Kidney glomerular epithelial cell (primary cell): ENCODE measurements at regions not wholly inside any gene's neighbourhood (a gene's known extent, or its start where the extent isn't known, plus 50 kb on each side); places are given as distances from the start of the nearest gene placed in this dataset.
A peak's percentile ranks its signal among the peaks of the same experiment; 100 is the strongest.

Source experiments
- DNase-seq: peaks from one replicate; lab custom pipeline; 2025; lab: John Stamatoyannopoulos, UW

DNA sequence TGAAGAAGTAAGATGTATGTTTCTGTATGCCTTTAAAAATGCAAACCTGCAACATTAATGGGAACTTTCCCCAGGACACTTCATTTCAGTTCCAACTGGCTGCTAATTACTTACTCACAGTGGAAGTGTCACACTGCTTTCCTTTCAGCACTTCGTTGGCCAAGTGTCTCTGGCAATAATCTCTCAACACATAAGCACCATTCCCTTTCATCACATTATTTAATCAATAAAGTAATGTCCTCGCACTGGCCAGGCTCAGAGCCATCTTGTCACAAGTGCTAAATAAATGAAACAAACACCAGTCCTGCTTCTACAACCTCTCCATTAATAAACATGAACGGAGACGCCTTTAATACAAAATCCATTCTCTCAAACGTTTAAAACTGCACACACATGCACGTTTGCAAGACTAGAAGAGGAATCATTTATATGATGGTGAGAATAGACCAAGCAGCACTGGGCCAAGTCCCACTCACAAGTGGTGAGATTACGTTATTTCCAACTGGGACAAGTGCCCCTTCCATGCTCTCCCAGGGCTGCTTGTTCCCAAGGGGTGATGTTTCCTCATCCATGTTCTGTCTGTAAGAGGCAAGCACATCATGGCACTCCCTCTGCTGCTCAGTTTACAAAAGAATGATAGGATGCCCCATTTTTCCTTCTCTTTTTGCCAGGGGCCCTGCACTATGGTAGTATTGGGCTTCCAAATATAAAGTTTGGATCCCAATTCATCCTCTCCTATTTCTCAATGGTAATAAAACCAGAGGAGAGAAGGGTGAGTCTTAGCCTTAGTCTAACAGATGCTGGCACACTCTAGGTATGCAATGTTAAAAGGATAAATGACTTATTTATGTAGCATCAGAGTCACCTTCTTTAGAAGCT lies 56.8 kb upstream of the ETAA1 start:
- DNase-seq = no peak

DNA sequence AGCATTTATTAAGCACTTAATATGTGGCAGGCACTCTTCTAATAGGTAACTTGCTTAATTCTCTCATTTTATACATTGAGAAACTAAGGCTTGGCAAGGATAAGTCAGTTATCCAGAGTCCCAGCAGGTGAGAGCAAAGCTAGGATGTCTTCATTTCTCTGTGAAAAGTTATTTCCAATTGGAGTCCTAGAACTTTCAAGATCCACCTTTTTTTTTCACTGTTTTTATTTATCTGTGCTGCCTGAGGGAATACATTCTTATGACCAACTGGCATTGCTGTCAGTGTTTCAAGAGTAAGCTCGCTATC lies 56.2 kb upstream of the ETAA1 start:
- no peak for DNase-seq

DNA sequence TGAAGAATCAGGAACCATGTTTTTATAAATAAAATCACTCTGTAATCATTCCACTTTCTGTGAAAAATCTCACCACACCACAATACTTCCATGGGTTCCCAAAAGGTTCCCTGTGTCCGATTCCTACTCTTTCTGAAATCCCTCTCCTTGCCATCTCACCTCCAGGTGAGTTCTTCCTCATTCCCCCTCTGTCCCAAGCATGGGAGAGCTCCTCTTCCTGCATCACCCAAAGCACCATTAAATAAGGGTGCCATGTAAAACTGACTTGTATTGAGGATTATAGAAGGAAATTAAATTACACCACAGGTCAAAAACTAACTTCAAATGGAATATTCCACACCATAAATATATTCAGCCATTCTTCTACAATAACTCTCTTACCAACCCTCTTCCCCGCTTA lies 55.8 kb upstream of the ETAA1 start:
- DNase-seq = no peak

DNA sequence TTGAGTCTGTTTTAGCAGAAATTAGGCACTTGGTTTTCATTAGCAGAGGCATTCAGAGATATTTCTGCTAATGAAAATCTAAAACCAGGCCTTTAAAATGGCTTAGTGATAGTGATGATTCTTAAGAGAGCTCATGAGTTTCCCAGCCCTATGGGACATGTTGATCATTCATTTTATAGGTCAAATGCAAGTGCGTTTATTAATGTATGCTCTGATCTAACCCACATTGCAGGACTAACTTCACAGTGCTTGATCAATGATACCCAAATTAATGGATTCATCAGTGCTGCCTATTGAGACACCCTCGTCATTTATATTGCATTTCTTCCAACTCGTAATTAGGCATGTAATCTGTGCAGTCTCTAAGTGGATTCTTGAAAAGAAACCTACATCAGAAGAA lies 54.7 kb upstream of the ETAA1 start:
- DNase-seq = no peak

DNA sequence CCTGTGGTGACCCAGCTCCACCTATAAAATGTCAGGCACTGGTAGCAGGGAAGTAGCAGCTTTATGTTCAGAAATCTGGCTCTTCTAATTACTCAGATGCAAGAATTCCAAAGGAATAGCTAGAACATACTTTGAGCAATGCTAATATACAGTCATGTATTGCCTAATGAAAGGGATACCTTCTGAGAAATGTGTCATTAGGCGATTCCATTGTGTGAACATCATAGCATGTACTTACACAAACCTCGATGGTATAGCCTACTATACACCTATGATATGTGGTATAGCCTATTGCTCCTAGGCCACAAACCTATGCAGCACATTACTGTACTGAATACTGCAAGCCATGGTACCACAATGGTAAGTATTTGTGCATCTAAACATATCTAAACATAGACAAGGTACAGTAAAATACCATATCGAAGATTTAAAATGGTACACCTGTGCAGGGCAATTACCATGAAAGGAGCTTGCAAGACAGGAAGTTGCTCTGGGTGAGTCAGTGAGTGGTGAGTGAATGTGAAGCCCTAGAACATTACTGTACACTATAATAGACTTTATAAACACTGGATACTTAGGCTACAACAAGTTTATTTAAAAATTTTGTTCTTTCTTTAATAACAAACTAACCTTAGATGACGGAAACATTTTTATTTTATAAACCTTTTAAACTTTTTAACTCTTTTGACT lies 50.3 kb upstream of the ETAA1 start:
- peak; percentile 7 for DNase-seq
